Endodermal cell (in vitro differentiated cells): ENCODE measurements at regions not wholly inside any gene's neighbourhood (a gene's known extent, or its start where the extent isn't known, plus 50 kb on each side); places are given as distances from the start of the nearest gene placed in this dataset.

Experiments
- DNase-seq: peaks from one replicate; pipeline ENCODE4 v3.0.0-alpha.2; 2017
- H3K27ac ChIP-seq: 2 replicates; pipeline ENCODE4 v1.5.1; 2013; ENCODE audit warnings: mild to moderate bottlenecking, low read depth, low read length, moderate library complexity
- H3K27me3 ChIP-seq: 2 replicates; pipeline ENCODE4 v1.6.1; 2013; ENCODE audit warnings: mild to moderate bottlenecking, low read length, moderate library complexity; ENCODE audit not compliant: insufficient read depth, control insufficient read depth, poor library complexity, severe bottlenecking
- H3K36me3 ChIP-seq: 2 replicates; pipeline ENCODE4 v1.7.0; 2013; ENCODE audit warnings: mild to moderate bottlenecking, low read length, moderate library complexity; ENCODE audit not compliant: control insufficient read depth, insufficient read depth
- H3K4me1 ChIP-seq: one replicate; pipeline ENCODE4 v1.7.0; 2013; ENCODE audit warnings: low read length; ENCODE audit not compliant: control insufficient read depth, insufficient read depth
- H3K4me3 ChIP-seq: 2 replicates; pipeline ENCODE4 v1.5.1; 2013; ENCODE audit warnings: mild to moderate bottlenecking, low read length, moderate library complexity
- H3K9ac ChIP-seq: 2 replicates; pipeline ENCODE4 v1.6.1; 2013; ENCODE audit warnings: mild to moderate bottlenecking, low read length, moderate library complexity; ENCODE audit not compliant: poor library complexity, severe bottlenecking; ENCODE audit errors: extremely low read depth
- H3K9me3 ChIP-seq: 2 replicates; pipeline ENCODE4 v1.6.1; 2013; ENCODE audit warnings: mild to moderate bottlenecking, low read length, moderate library complexity; ENCODE audit not compliant: control insufficient read depth
- H3K27ac Mint-ChIP-seq: 2 replicates; pipeline ENCODE4 v1.8.0; 2020; ENCODE audit warnings: mixed read lengths
- H3K27me3 Mint-ChIP-seq: 2 replicates; pipeline ENCODE4 v1.8.0; 2021; ENCODE audit warnings: mild to moderate bottlenecking, mixed read lengths; ENCODE audit not compliant: insufficient read depth
- H3K36me3 Mint-ChIP-seq: 2 replicates; pipeline ENCODE4 v1.8.0; 2020; ENCODE audit warnings: low read depth, mixed read lengths
- H3K4me1 Mint-ChIP-seq: 2 replicates; pipeline ENCODE4 v1.8.0; 2020; ENCODE audit warnings: mixed read lengths
- H3K4me3 Mint-ChIP-seq: 2 replicates; pipeline ENCODE4 v1.8.0; 2020; ENCODE audit warnings: mild to moderate bottlenecking, moderate library complexity, mixed read lengths
- H3K9me3 Mint-ChIP-seq: 2 replicates; pipeline ENCODE4 v1.8.0; 2020; ENCODE audit warnings: mild to moderate bottlenecking, mixed read lengths
- CTCF ChIP-seq: fragments of 200-600 bp; sonication (generic); conservative IDR thresholded peaks from 2 replicates; pipeline ENCODE4 v1.5.0; 2021; ENCODE audit warnings: antibody characterized with exemption, mild to moderate bottlenecking
- WGBS, 2 experiments: methylation state at CpG; one replicate each; pipeline versions ENCODE4 v1.1.5 to v1.1.7; 2013; ENCODE audit warnings: missing lambda C conversion rate in 2 of 2, mixed read lengths in 1 of 2; ENCODE audit not compliant: insufficient coverage in 1 of 2, insufficient read length in 1 of 2; 5-methylcytosine and 5-hydroxymethylcytosine counted together

- Mint-ChIP-seq H3K4me1 (no peaks in the 10 kb centered on the region), H3K9me3 (peaks cover 10% of the 10 kb centered on the region)
Observed at GRCh38 chr22:49554741-49555140, 272.9 kb downstream of the BRD1 start.

GRCh38 chr22:49554296-49554625, 273.4 kb downstream of the BRD1 start:
- peaks cover 10% of the 10 kb centered on the region for H3K9me3 Mint-ChIP-seq
- H3K27ac Mint-ChIP-seq: no peak overlapping the region
- H3K27me3 ChIP-seq: no peaks in the 10 kb centered on the region
- H3K4me1 ChIP-seq: no peaks in the 10 kb centered on the region
- H3K4me1 Mint-ChIP-seq: no peaks in the 10 kb centered on the region
- no peak overlapping the region for H3K27ac ChIP-seq
- no peaks in the 10 kb centered on the region for H3K27me3 Mint-ChIP-seq
- 90 to 92% methylated on average over 10 of the region's 10 CpGs for WGBS, 2 experiments
- no peak for DNase-seq
- H3K9me3 ChIP-seq: no peaks in the 10 kb centered on the region
- no peaks in the 10 kb centered on the region for H3K36me3 ChIP-seq
- H3K4me3 ChIP-seq: no peak overlapping the region
- TF ChIP-seq CTCF: no peak
- no peaks in the 10 kb centered on the region for H3K36me3 Mint-ChIP-seq
- no peak overlapping the region for H3K4me3 Mint-ChIP-seq
- no peak overlapping the region for H3K9ac ChIP-seq

More at GRCh38 chr22:49554741-49555140, 272.9 kb downstream of the BRD1 start:
- H3K4me1 ChIP-seq: no peaks in the 10 kb centered on the region
- H3K27ac ChIP-seq: no peak overlapping the region
- no peak for TF ChIP-seq CTCF
- no peaks in the 10 kb centered on the region for H3K36me3 Mint-ChIP-seq
- no peaks in the 10 kb centered on the region for H3K9me3 ChIP-seq
- H3K27me3 Mint-ChIP-seq: no peaks in the 10 kb centered on the region
- 90 to 95% methylated on average over 11 to 17 of the region's 17 CpGs for WGBS, 2 experiments
- no peak overlapping the region for H3K9ac ChIP-seq
- H3K4me3 ChIP-seq: no peak overlapping the region
- H3K36me3 ChIP-seq: no peaks in the 10 kb centered on the region
- H3K27ac Mint-ChIP-seq: no peak overlapping the region
- H3K27me3 ChIP-seq: no peaks in the 10 kb centered on the region
- peak; percentile 27 for DNase-seq
- H3K4me3 Mint-ChIP-seq: no peak overlapping the region

- no peaks in the 10 kb centered on the region for H3K9me3 ChIP-seq
- Mint-ChIP-seq H3K36me3 (no peaks in the 10 kb centered on the region), H3K27me3 (no peaks in the 10 kb centered on the region), H3K4me3 (no peak overlapping the region), H3K27ac (no peak overlapping the region), H3K4me1 (no peaks in the 10 kb centered on the region), H3K9me3 (peaks cover 10% of the 10 kb centered on the region)
- H3K4me1 ChIP-seq: no peaks in the 10 kb centered on the region
- no peaks in the 10 kb centered on the region for H3K27me3 ChIP-seq
- TF ChIP-seq CTCF: no peak
- no peak overlapping the region for H3K9ac ChIP-seq
- H3K36me3 ChIP-seq: no peaks in the 10 kb centered on the region
- peak; percentile 80 for DNase-seq
- H3K27ac ChIP-seq: no peak overlapping the region
- no peak overlapping the region for H3K4me3 ChIP-seq
- WGBS, 2 experiments: 90 to 96% methylated on average over 19 to 20 of the region's 20 CpGs
Observed at GRCh38 chr22:49553518-49554295, 274.0 kb downstream of the BRD1 start.
